ENCODE measurements at regions not wholly inside any gene's neighbourhood (a gene's known extent, or its start where the extent isn't known, plus 50 kb on each side); places are given as distances from the start of the nearest gene placed in this dataset.

- TF ChIP-seq POLR2AphosphoS5 (IDR thresholded peaks at IDR 0.05; ENCODE audit: low read depth, low read length) (no peak), TAF1 (IDR thresholded peaks at IDR 0.05; ENCODE audit: borderline replicate concordance, insufficient read depth, low read length) (no peak)
- TF ChIP-seq, protein P1, sequence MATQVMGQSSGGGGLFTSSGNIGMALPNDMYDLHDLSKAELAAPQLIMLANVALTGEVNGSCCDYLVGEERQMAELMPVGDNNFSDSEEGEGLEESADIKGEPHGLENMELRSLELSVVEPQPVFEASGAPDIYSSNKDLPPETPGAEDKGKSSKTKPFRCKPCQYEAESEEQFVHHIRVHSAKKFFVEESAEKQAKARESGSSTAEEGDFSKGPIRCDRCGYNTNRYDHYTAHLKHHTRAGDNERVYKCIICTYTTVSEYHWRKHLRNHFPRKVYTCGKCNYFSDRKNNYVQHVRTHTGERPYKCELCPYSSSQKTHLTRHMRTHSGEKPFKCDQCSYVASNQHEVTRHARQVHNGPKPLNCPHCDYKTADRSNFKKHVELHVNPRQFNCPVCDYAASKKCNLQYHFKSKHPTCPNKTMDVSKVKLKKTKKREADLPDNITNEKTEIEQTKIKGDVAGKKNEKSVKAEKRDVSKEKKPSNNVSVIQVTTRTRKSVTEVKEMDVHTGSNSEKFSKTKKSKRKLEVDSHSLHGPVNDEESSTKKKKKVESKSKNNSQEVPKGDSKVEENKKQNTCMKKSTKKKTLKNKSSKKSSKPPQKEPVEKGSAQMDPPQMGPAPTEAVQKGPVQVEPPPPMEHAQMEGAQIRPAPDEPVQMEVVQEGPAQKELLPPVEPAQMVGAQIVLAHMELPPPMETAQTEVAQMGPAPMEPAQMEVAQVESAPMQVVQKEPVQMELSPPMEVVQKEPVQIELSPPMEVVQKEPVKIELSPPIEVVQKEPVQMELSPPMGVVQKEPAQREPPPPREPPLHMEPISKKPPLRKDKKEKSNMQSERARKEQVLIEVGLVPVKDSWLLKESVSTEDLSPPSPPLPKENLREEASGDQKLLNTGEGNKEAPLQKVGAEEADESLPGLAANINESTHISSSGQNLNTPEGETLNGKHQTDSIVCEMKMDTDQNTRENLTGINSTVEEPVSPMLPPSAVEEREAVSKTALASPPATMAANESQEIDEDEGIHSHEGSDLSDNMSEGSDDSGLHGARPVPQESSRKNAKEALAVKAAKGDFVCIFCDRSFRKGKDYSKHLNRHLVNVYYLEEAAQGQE (IDR thresholded peaks at IDR 0.05; ENCODE audit: insufficient read depth in 1 of 2, low read depth in 2 of 2, low read length in 2 of 2), result no peak
These were observed 677.3 kb downstream of the PRELID2 start for GRCh38 chr5:145157841-145158240.
